H9 (cell line): ENCODE measurements at regions not wholly inside any gene's neighbourhood (a gene's known extent, or its start where the extent isn't known, plus 50 kb on each side); places are given as distances from the start of the nearest gene placed in this dataset.

Source experiments
- DNase-seq: peaks from one replicate; pipeline ENCODE4 v3.0.0-alpha.2; 2017
- H2AFZ ChIP-seq: one replicate; pipeline ENCODE4 v1.6.1; 2013; ENCODE audit warnings: mild to moderate bottlenecking, low read length, control low read depth, moderate library complexity
- H2AK5ac ChIP-seq: 2 replicates; pipeline ENCODE4 v1.6.1; 2013; ENCODE audit warnings: low read length, control low read depth, mixed read lengths; ENCODE audit not compliant: insufficient read length
- H2BK120ac ChIP-seq: one replicate; pipeline ENCODE4 v1.6.1; 2013; ENCODE audit warnings: low read depth, mild to moderate bottlenecking, low read length, control low read depth, inconsistent platforms; ENCODE audit not compliant: poor library complexity, severe bottlenecking
- H2BK12ac ChIP-seq: 2 replicates; pipeline ENCODE4 v1.6.1; 2013; ENCODE audit warnings: low read length, control low read depth, mixed read lengths, low read depth; ENCODE audit not compliant: insufficient read length
- H2BK15ac ChIP-seq: 2 replicates; pipeline ENCODE4 v1.6.1; 2013; ENCODE audit warnings: low read depth, low read length, control low read depth
- H2BK20ac ChIP-seq: one replicate; pipeline ENCODE4 v1.6.1; 2013; ENCODE audit warnings: low read depth, mild to moderate bottlenecking, low read length, control low read depth, inconsistent platforms; ENCODE audit not compliant: poor library complexity, severe bottlenecking
- H2BK5ac ChIP-seq: 2 replicates; pipeline ENCODE4 v1.6.1; 2013; ENCODE audit warnings: low read length, control low read depth, mixed read lengths; ENCODE audit not compliant: insufficient read length
- H3K14ac ChIP-seq: 2 replicates; pipeline ENCODE4 v1.6.1; 2013; ENCODE audit warnings: low read length, control low read depth; ENCODE audit not compliant: insufficient read depth
- H3K18ac ChIP-seq: 2 replicates; pipeline ENCODE4 v1.6.1; 2013; ENCODE audit warnings: low read depth, mild to moderate bottlenecking, mixed read lengths, low read length, control low read depth; ENCODE audit not compliant: insufficient read length
- H3K23ac ChIP-seq: 2 replicates; pipeline ENCODE4 v1.6.1; 2013; ENCODE audit warnings: low read length, control low read depth, mixed read lengths, low read depth; ENCODE audit not compliant: insufficient read length
- H3K23me2 ChIP-seq: 2 replicates; pipeline ENCODE4 v1.6.1; 2013; ENCODE audit warnings: low read depth, mild to moderate bottlenecking, mixed read lengths, low read length, control low read depth; ENCODE audit not compliant: insufficient read length, poor library complexity, severe bottlenecking
- H3K27ac ChIP-seq: 2 replicates; pipeline ENCODE4 v1.5.1; 2013; ENCODE audit warnings: low read length, control low read depth, mixed read lengths, low read depth; ENCODE audit not compliant: insufficient read length
- H3K27me3 ChIP-seq: 2 replicates; pipeline ENCODE4 v1.6.1; 2013; ENCODE audit warnings: low read length, control low read depth, inconsistent platforms; ENCODE audit not compliant: insufficient read depth
- H3K4ac ChIP-seq: 2 replicates; pipeline ENCODE4 v1.6.1; 2013; ENCODE audit warnings: low read depth, mild to moderate bottlenecking, control low read depth, inconsistent platforms, low read length, moderate library complexity
- H3K4me1 ChIP-seq: 2 replicates; pipeline ENCODE4 v1.6.1; 2013; ENCODE audit warnings: low read length, control low read depth, inconsistent platforms; ENCODE audit not compliant: insufficient read depth
- H3K4me2 ChIP-seq: 2 replicates; pipeline ENCODE4 v1.6.1; 2013; ENCODE audit warnings: low read length, control low read depth, mixed read lengths; ENCODE audit not compliant: insufficient read length, insufficient read depth
- H3K56ac ChIP-seq: 2 replicates; pipeline ENCODE4 v1.6.1; 2013; ENCODE audit warnings: low read depth, mild to moderate bottlenecking, mixed read lengths, low read length, control low read depth; ENCODE audit not compliant: insufficient read length
- H3K79me1 ChIP-seq: 2 replicates; pipeline ENCODE4 v1.6.1; 2013; ENCODE audit warnings: low read depth, mild to moderate bottlenecking, moderate library complexity, low read length, control low read depth, inconsistent platforms; ENCODE audit not compliant: insufficient read depth, poor library complexity, severe bottlenecking
- H3K79me2 ChIP-seq: 2 replicates; pipeline ENCODE4 v1.6.1; 2013; ENCODE audit warnings: low read length, control low read depth, inconsistent platforms; ENCODE audit not compliant: insufficient read depth
- H3K9ac ChIP-seq: 2 replicates; pipeline ENCODE4 v1.6.1; 2013; ENCODE audit warnings: low read length, control low read depth, mixed read lengths; ENCODE audit not compliant: insufficient read length; ENCODE audit errors: extremely low read depth
- H3K9me3 ChIP-seq: one replicate; pipeline ENCODE4 v1.6.1; 2013; ENCODE audit warnings: low read depth, low read length, inconsistent platforms; ENCODE audit not compliant: control insufficient read depth
- H3T11ph ChIP-seq: one replicate; pipeline ENCODE4 v1.6.1; 2013; ENCODE audit warnings: mild to moderate bottlenecking, low read length, control low read depth, inconsistent platforms
- H4K20me1 ChIP-seq: one replicate; pipeline ENCODE4 v1.6.1; 2013; ENCODE audit not compliant: control insufficient read depth, insufficient read length, insufficient read depth
- H4K5ac ChIP-seq: 2 replicates; pipeline ENCODE4 v1.6.1; 2013; ENCODE audit warnings: low read depth, mild to moderate bottlenecking, mixed read lengths, low read length, control low read depth; ENCODE audit not compliant: insufficient read length
- H4K8ac ChIP-seq: replicated peaks from 2 replicates; pipeline ENCODE4 v1.6.1; 2013; ENCODE audit warnings: low read length, control low read depth, mixed read lengths, low read depth; ENCODE audit not compliant: insufficient read length
- H4K91ac ChIP-seq: 2 replicates; pipeline ENCODE4 v1.6.1; 2013; ENCODE audit warnings: low read depth, mild to moderate bottlenecking, moderate library complexity, mixed read lengths, low read length, control low read depth; ENCODE audit not compliant: insufficient read length
- H3K27ac Mint-ChIP-seq, 3 experiments: 2 replicates in 2 of 3; 3 replicates in 1 of 3; pipeline ENCODE4 v1.8.0; 2020 to 2021; ENCODE audit warnings: mixed read lengths in 3 of 3, mild to moderate bottlenecking in 1 of 3, moderate library complexity in 1 of 3
- H3K27me3 Mint-ChIP-seq: 2 replicates; pipeline ENCODE4 v1.8.0; 2021; ENCODE audit warnings: low read depth, mild to moderate bottlenecking, moderate library complexity, mixed read lengths
- H3K36me3 Mint-ChIP-seq, 3 experiments: 2 replicates in 2 of 3; 3 replicates in 1 of 3; pipeline ENCODE4 v1.8.0; 2020 to 2021; ENCODE audit warnings: low read depth in 3 of 3, mixed read lengths in 3 of 3; ENCODE audit not compliant: insufficient read depth in 1 of 3
- H3K4me1 Mint-ChIP-seq, 2 experiments: 2 replicates each; pipeline ENCODE4 v1.8.0; 2020; ENCODE audit warnings: mixed read lengths in 2 of 2
- H3K4me3 Mint-ChIP-seq, 2 experiments: 2 replicates in 1 of 2; 3 replicates in 1 of 2; pipeline ENCODE4 v1.8.0; 2020 to 2021; ENCODE audit warnings: mild to moderate bottlenecking in 2 of 2, mixed read lengths in 2 of 2, moderate library complexity in 1 of 2
- H3K9me3 Mint-ChIP-seq, 2 experiments: 2 replicates in 1 of 2; 3 replicates in 1 of 2; pipeline ENCODE4 v1.8.0; 2020; ENCODE audit warnings: mild to moderate bottlenecking in 2 of 2, mixed read lengths in 2 of 2, moderate library complexity in 1 of 2
- WGBS: extraction: QIAGEN DNeasy Blood & Tissue Kit; methylation state at CpG from one replicate; pipeline ENCODE4 v1.1.7; 2013; ENCODE audit warnings: missing lambda C conversion rate, low lambda C conversion rate, mixed read lengths; ENCODE audit not compliant: insufficient read length; ENCODE audit errors: extremely low coverage; 5-methylcytosine and 5-hydroxymethylcytosine counted together
- TF ChIP-seq, protein P1 (sequence below): fragments of 200-600 bp; sonication (generic); conservative IDR thresholded peaks from 3 replicates; pipeline ENCODE4 v1.8.0; 2021; ENCODE audit warnings: antibody characterized with exemption, mild to moderate bottlenecking

DNA sequence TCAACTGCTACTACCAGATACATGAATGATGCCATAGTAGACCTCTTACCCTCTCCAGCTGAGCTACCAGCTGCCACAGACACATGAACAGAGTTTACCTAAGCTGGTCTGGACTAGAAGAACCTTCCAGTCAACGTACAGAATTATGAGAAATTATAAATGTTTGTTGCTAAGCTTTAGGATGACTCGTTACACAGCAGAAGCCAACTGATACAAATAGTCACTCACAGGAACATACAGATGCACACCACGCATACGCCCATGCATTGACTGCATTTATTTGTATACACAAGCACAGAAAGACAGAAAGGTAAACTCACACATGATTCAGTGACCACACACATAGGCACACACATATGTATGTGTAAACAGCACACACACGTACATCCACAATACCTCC, 164.6 kb downstream of the SALL1 start:
- Mint-ChIP-seq H3K4me3 (no peak overlapping the region), H3K27me3 (peaks cover 4% of the 10 kb centered on the region), H3K4me1 (no peaks in the 10 kb centered on the region), H3K9me3 (peaks cover 3 to 6% of the 10 kb centered on the region in 2 experiments; a peak in 3 of 5 replicates), H3K27ac (no peak overlapping the region), H3K36me3 (no peaks in the 10 kb centered on the region)
- H3K79me1 ChIP-seq: no peaks in the 10 kb centered on the region
- H3K4ac ChIP-seq: no peak overlapping the region
- H3K14ac ChIP-seq: no peak overlapping the region
- no CpG with 5 or more reads among the region's 5 CpGs for WGBS
- DNase-seq: no peak
- no peak overlapping the region for H2BK15ac ChIP-seq
- no peak overlapping the region for H3K27ac ChIP-seq
- no peak overlapping the region for H4K8ac ChIP-seq
- H3K18ac ChIP-seq: no peak overlapping the region
- H3K23ac ChIP-seq: no peak overlapping the region
- H3K79me2 ChIP-seq: no peaks in the 10 kb centered on the region
- H3K4me1 ChIP-seq: no peaks in the 10 kb centered on the region
- no peak overlapping the region for H2AFZ ChIP-seq
- no peak overlapping the region for H4K5ac ChIP-seq
- no peaks in the 10 kb centered on the region for H4K20me1 ChIP-seq
- H2BK12ac ChIP-seq: no peak overlapping the region
- H3T11ph ChIP-seq: no peak overlapping the region
- no peaks in the 10 kb centered on the region for H3K23me2 ChIP-seq
- no peak overlapping the region for H4K91ac ChIP-seq
- H2BK120ac ChIP-seq: no peak overlapping the region
- H3K27me3 ChIP-seq: no peaks in the 10 kb centered on the region
- H3K9me3 ChIP-seq: no peaks in the 10 kb centered on the region
- no peak overlapping the region for H2BK5ac ChIP-seq
- H2BK20ac ChIP-seq: no peak overlapping the region
- no peak overlapping the region for H3K4me2 ChIP-seq
- TF ChIP-seq, protein P1, sequence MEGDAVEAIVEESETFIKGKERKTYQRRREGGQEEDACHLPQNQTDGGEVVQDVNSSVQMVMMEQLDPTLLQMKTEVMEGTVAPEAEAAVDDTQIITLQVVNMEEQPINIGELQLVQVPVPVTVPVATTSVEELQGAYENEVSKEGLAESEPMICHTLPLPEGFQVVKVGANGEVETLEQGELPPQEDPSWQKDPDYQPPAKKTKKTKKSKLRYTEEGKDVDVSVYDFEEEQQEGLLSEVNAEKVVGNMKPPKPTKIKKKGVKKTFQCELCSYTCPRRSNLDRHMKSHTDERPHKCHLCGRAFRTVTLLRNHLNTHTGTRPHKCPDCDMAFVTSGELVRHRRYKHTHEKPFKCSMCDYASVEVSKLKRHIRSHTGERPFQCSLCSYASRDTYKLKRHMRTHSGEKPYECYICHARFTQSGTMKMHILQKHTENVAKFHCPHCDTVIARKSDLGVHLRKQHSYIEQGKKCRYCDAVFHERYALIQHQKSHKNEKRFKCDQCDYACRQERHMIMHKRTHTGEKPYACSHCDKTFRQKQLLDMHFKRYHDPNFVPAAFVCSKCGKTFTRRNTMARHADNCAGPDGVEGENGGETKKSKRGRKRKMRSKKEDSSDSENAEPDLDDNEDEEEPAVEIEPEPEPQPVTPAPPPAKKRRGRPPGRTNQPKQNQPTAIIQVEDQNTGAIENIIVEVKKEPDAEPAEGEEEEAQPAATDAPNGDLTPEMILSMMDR: no peak
- no peak overlapping the region for H2AK5ac ChIP-seq
- H3K9ac ChIP-seq: no peak overlapping the region
- H3K56ac ChIP-seq: no peak overlapping the region
